ENCODE measurements at regions not wholly inside any gene's neighbourhood (a gene's known extent, or its start where the extent isn't known, plus 50 kb on each side); places are given as distances from the start of the nearest gene placed in this dataset.

DNA sequence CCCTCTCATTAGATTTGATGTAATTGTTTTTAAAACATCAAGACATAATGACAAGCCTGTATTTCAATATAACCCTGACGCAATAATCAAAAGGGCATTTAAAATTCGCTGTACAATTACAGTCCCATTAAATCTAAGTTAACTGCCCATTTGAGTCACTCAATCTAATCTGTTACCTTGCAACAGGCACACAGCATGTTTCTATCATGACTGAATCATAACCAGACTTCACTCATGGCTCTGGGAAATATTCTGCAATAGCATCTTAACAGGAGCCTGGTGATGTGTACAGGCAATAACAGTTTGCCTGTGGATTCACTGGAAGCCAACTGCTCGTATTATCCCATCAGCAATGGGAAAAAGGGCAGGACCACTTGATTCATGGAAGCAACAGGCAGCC, 142.3 kb upstream of the NCKAP5 start:
- H3K23me2 ChIP-seq (ENCODE audit: insufficient read length, low read depth, low read length, poor library complexity, severe bottlenecking): no peaks in the 10 kb centered on the region
- no peaks in the 10 kb centered on the region for H3K27me3 ChIP-seq (ENCODE audit: insufficient read depth, low read length)
- no peak overlapping the region for H2BK12ac ChIP-seq (ENCODE audit: insufficient read length, low read depth, low read length)
- H2AK5ac ChIP-seq (ENCODE audit: insufficient read length, low read length): no peak overlapping the region
- no peak overlapping the region for H3K9ac ChIP-seq (ENCODE audit: extremely low read depth, insufficient read length, low read length)
- H4K5ac ChIP-seq (ENCODE audit: insufficient read length, low read depth, low read length): no peak overlapping the region
- no peak overlapping the region for H3K27ac ChIP-seq (ENCODE audit: insufficient read length, low read depth, low read length)
- H3K4me1 ChIP-seq (ENCODE audit: insufficient read depth, low read length): no peaks in the 10 kb centered on the region; the same call in 1 of the 2 replicates
- no peaks in the 10 kb centered on the region for H3K79me2 ChIP-seq (ENCODE audit: insufficient read depth, low read length)
- H3K4me1 Mint-ChIP-seq: peaks cover 7 to 15% of the 10 kb centered on the region in 2 experiments
- H3K56ac ChIP-seq (ENCODE audit: insufficient read length, low read depth, low read length): no peak overlapping the region
- WGBS (ENCODE audit: extremely low coverage, insufficient read length, low lambda C conversion rate): no CpG with 5 or more reads among the region's 3 CpGs
- no peak for DNase-seq
- H3K14ac ChIP-seq (ENCODE audit: insufficient read depth, low read length): no peak overlapping the region
- H3K18ac ChIP-seq (ENCODE audit: insufficient read length, low read depth, low read length): no peak overlapping the region
- no peak overlapping the region for H2AFZ ChIP-seq (ENCODE audit: low read length)
- no peak overlapping the region for H2BK15ac ChIP-seq (ENCODE audit: low read depth, low read length)
- no peak overlapping the region for H4K8ac ChIP-seq (replicated peaks; ENCODE audit: insufficient read length, low read depth, low read length)
- no peak overlapping the region for H3K27ac Mint-ChIP-seq
- no peaks in the 10 kb centered on the region for H3K9me3 ChIP-seq (ENCODE audit: control insufficient read depth, low read depth, low read length)
- no peaks in the 10 kb centered on the region for H3K79me1 ChIP-seq (ENCODE audit: insufficient read depth, low read depth, low read length, poor library complexity, severe bottlenecking)
- no peaks in the 10 kb centered on the region for H4K20me1 ChIP-seq (ENCODE audit: control insufficient read depth, insufficient read depth, insufficient read length)
- H3T11ph ChIP-seq (ENCODE audit: low read length): no peak overlapping the region
- no peak overlapping the region for H2BK120ac ChIP-seq (ENCODE audit: low read depth, low read length, poor library complexity, severe bottlenecking)
- H3K9me3 Mint-ChIP-seq: peaks cover 5 to 16% of the 10 kb centered on the region in 2 experiments
- H2BK20ac ChIP-seq (ENCODE audit: low read depth, low read length, poor library complexity, severe bottlenecking): no peak overlapping the region
- H3K4ac ChIP-seq (ENCODE audit: low read depth, low read length): no peak overlapping the region
- H3K36me3 Mint-ChIP-seq (ENCODE audit: insufficient read depth in 1 of 3, low read depth in 3 of 3): peaks cover 0 to 10% (median 10%) of the 10 kb centered on the region in 3 experiments; a peak in 5 of 7 replicates
- no peak overlapping the region for H4K91ac ChIP-seq (ENCODE audit: insufficient read length, low read depth, low read length)
- H3K4me2 ChIP-seq (ENCODE audit: insufficient read depth, insufficient read length, low read length): no peak overlapping the region
- TF ChIP-seq, protein P1, sequence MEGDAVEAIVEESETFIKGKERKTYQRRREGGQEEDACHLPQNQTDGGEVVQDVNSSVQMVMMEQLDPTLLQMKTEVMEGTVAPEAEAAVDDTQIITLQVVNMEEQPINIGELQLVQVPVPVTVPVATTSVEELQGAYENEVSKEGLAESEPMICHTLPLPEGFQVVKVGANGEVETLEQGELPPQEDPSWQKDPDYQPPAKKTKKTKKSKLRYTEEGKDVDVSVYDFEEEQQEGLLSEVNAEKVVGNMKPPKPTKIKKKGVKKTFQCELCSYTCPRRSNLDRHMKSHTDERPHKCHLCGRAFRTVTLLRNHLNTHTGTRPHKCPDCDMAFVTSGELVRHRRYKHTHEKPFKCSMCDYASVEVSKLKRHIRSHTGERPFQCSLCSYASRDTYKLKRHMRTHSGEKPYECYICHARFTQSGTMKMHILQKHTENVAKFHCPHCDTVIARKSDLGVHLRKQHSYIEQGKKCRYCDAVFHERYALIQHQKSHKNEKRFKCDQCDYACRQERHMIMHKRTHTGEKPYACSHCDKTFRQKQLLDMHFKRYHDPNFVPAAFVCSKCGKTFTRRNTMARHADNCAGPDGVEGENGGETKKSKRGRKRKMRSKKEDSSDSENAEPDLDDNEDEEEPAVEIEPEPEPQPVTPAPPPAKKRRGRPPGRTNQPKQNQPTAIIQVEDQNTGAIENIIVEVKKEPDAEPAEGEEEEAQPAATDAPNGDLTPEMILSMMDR (conservative IDR thresholded peaks at IDR 0.05): no peak
- H2BK5ac ChIP-seq (ENCODE audit: insufficient read length, low read length): no peak overlapping the region
- no peaks in the 10 kb centered on the region; the same call in 1 of the 2 replicates for H3K27me3 Mint-ChIP-seq (ENCODE audit: low read depth)
- H3K23ac ChIP-seq (ENCODE audit: insufficient read length, low read depth, low read length): no peak overlapping the region
- no peak overlapping the region for H3K4me3 Mint-ChIP-seq
